Muscle of leg (tissue), 3 donors: ENCODE measurements at regions not wholly inside any gene's neighbourhood (a gene's known extent, or its start where the extent isn't known, plus 50 kb on each side); places are given as distances from the start of the nearest gene placed in this dataset.
A peak's percentile ranks its signal among the peaks of the same experiment; 100 is the strongest.

ENCODE experiments used
- DNase-seq: peaks from one replicate; pipeline ENCODE4 v3.0.0; 2013
- H3K27ac ChIP-seq: one replicate; pipeline ENCODE4 v1.5.1; 2013; ENCODE audit warnings: mild to moderate bottlenecking, low read length, control low read depth
- H3K27me3 ChIP-seq: one replicate; pipeline ENCODE4 v1.6.1; 2013; ENCODE audit warnings: low read length; ENCODE audit not compliant: control insufficient read depth, insufficient read depth
- H3K36me3 ChIP-seq: one replicate; pipeline ENCODE4 v1.6.1; 2013; ENCODE audit warnings: low read length; ENCODE audit not compliant: control insufficient read depth, insufficient read depth
- H3K4me1 ChIP-seq: one replicate; pipeline ENCODE4 v1.6.1; 2013; ENCODE audit warnings: low read length; ENCODE audit not compliant: control insufficient read depth, insufficient read depth
- H3K4me3 ChIP-seq: one replicate; pipeline ENCODE4 v1.5.1; 2013; ENCODE audit warnings: low read length, control low read depth
- H3K9me3 ChIP-seq: replicated peaks from 2 replicates; pipeline ENCODE4 v1.6.1; 2013; ENCODE audit warnings: low read depth, low read length; ENCODE audit not compliant: control insufficient read depth
- WGBS: methylation state at CpG from one replicate; pipeline ENCODE4 v1.1.5; 2013; ENCODE audit warnings: missing lambda C conversion rate; ENCODE audit not compliant: insufficient coverage; 5-methylcytosine and 5-hydroxymethylcytosine counted together

GRCh38 chrX:147405764-147406163, 506.0 kb upstream of the FMR1 start:
- Histone ChIP-seq H3K4me3 (no peak overlapping the region), H3K36me3 (no peaks in the 10 kb centered on the region), H3K9me3 (no peaks in the 10 kb centered on the region), H3K27ac (no peak overlapping the region), H3K27me3 (no peaks in the 10 kb centered on the region), H3K4me1 (no peaks in the 10 kb centered on the region)
- no peak for DNase-seq
- 60% methylated on average over 5 of the region's 5 CpGs for WGBS

- Histone ChIP-seq H3K4me1 (no peaks in the 10 kb centered on the region), H3K27ac (no peak overlapping the region), H3K36me3 (no peaks in the 10 kb centered on the region), H3K4me3 (no peak overlapping the region), H3K27me3 (no peaks in the 10 kb centered on the region), H3K9me3 (no peaks in the 10 kb centered on the region)
- WGBS = no CpG with 5 or more reads among the region's 1 CpG
- DNase-seq = no peak
Observed at GRCh38 chrX:147403040-147403439, 508.7 kb upstream of the FMR1 start.

GRCh38 chrX:147378767-147379166, 533.0 kb upstream of the FMR1 start:
- no peaks in the 10 kb centered on the region for H3K27me3 ChIP-seq
- no CpG with 5 or more reads among the region's 5 CpGs for WGBS
- no peaks in the 10 kb centered on the region for H3K4me1 ChIP-seq
- H3K9me3 ChIP-seq = no peaks in the 10 kb centered on the region
- no peak overlapping the region for H3K4me3 ChIP-seq
- DNase-seq = peak; percentile 0
- no peaks in the 10 kb centered on the region for H3K36me3 ChIP-seq
- no peak overlapping the region for H3K27ac ChIP-seq

- H3K4me3 ChIP-seq = no peak overlapping the region
Observed at GRCh38 chrX:147377728-147378127, 534.0 kb upstream of the FMR1 start.

GRCh38 chrX:147376601-147377422, 534.9 kb upstream of the FMR1 start:
- Histone ChIP-seq H3K27me3 (no peaks in the 10 kb centered on the region), H3K4me1 (no peaks in the 10 kb centered on the region), H3K27ac (no peak overlapping the region), H3K36me3 (no peaks in the 10 kb centered on the region), H3K9me3 (no peaks in the 10 kb centered on the region), H3K4me3 (no peak overlapping the region)
- WGBS = 67% methylated on average over 9 of the region's 9 CpGs
- DNase-seq = peak; percentile 1

More at GRCh38 chrX:147377728-147378127, 534.0 kb upstream of the FMR1 start:
- Histone ChIP-seq H3K36me3 (no peaks in the 10 kb centered on the region), H3K9me3 (no peaks in the 10 kb centered on the region), H3K27me3 (no peaks in the 10 kb centered on the region), H3K4me1 (no peaks in the 10 kb centered on the region), H3K27ac (no peak overlapping the region)
- WGBS = 44% methylated on average over 1 of the region's 1 CpG
- DNase-seq = no peak

- no peaks in the 10 kb centered on the region for H3K36me3 ChIP-seq
- no peak overlapping the region for H3K27ac ChIP-seq
- WGBS = no CpG with 5 or more reads among the region's 2 CpGs
- H3K27me3 ChIP-seq = no peaks in the 10 kb centered on the region
- no peaks in the 10 kb centered on the region for H3K4me1 ChIP-seq
- H3K4me3 ChIP-seq = no peak overlapping the region
- H3K9me3 ChIP-seq = no peaks in the 10 kb centered on the region
- DNase-seq = no peak
Observed at GRCh38 chrX:147364896-147365295, 546.8 kb upstream of the FMR1 start.

- no peaks in the 10 kb centered on the region for H3K9me3 ChIP-seq
- H3K36me3 ChIP-seq = no peaks in the 10 kb centered on the region
- no peak overlapping the region for H3K4me3 ChIP-seq
- H3K4me1 ChIP-seq = no peaks in the 10 kb centered on the region
- DNase-seq = no peak
- no peaks in the 10 kb centered on the region for H3K27me3 ChIP-seq
- no peak overlapping the region for H3K27ac ChIP-seq
- no CpG with 5 or more reads among the region's 3 CpGs for WGBS
Observed at GRCh38 chrX:147351644-147352043, 537.1 kb upstream of the CXorf51A start.

GRCh38 chrX:147343467-147343866, 528.9 kb upstream of the CXorf51A start:
- no peaks in the 10 kb centered on the region for H3K4me1 ChIP-seq
- no peaks in the 10 kb centered on the region for H3K36me3 ChIP-seq
- H3K27ac ChIP-seq = no peak overlapping the region
- H3K9me3 ChIP-seq = no peaks in the 10 kb centered on the region
- no peak overlapping the region for H3K4me3 ChIP-seq
- WGBS = 84% methylated on average over 5 of the region's 6 CpGs
- DNase-seq = no peak
- no peaks in the 10 kb centered on the region for H3K27me3 ChIP-seq

- DNase-seq = peak; percentile 1
- H3K4me1 ChIP-seq = no peaks in the 10 kb centered on the region
Observed at GRCh38 chrX:147342197-147342596, 527.7 kb upstream of the CXorf51A start.

GRCh38 chrX:147340947-147341346, 526.4 kb upstream of the CXorf51A start:
- Histone ChIP-seq H3K36me3 (no peaks in the 10 kb centered on the region), H3K4me1 (no peaks in the 10 kb centered on the region), H3K9me3 (no peaks in the 10 kb centered on the region), H3K27ac (no peak overlapping the region), H3K27me3 (no peaks in the 10 kb centered on the region), H3K4me3 (no peak overlapping the region)
- no peak for DNase-seq
- 44% methylated on average over 2 of the region's 2 CpGs for WGBS

More at GRCh38 chrX:147342197-147342596, 527.7 kb upstream of the CXorf51A start:
- no peak overlapping the region for H3K4me3 ChIP-seq
- H3K9me3 ChIP-seq = no peaks in the 10 kb centered on the region
- no peaks in the 10 kb centered on the region for H3K27me3 ChIP-seq
- no peaks in the 10 kb centered on the region for H3K36me3 ChIP-seq
- no peak overlapping the region for H3K27ac ChIP-seq

- H3K36me3 ChIP-seq = no peaks in the 10 kb centered on the region
- no peak overlapping the region for H3K4me3 ChIP-seq
- no peaks in the 10 kb centered on the region for H3K9me3 ChIP-seq
- no peak for DNase-seq
- H3K27me3 ChIP-seq = no peaks in the 10 kb centered on the region
- H3K4me1 ChIP-seq = no peaks in the 10 kb centered on the region
- 92% methylated on average over 3 of the region's 5 CpGs for WGBS
- no peak overlapping the region for H3K27ac ChIP-seq
Observed at GRCh38 chrX:147333821-147334220, 519.3 kb upstream of the CXorf51A start.
